H1 (cell line): ENCODE measurements at regions not wholly inside any gene's neighbourhood (a gene's known extent, or its start where the extent isn't known, plus 50 kb on each side); places are given as distances from the start of the nearest gene placed in this dataset.

Source experiments
- CTCF ChIA-PET: fragments of 300-600 bp; sonication (Branson Sonifier 250); formaldehyde crosslinking; loops from one replicate; lab custom pipeline; 2021; ENCODE audit not compliant: partially characterized antibody; lab: Charles Lee
- POLR2A ChIA-PET: fragments of 300-600 bp; sonication (Branson Sonifier 250); formaldehyde crosslinking; loops from one replicate; lab custom pipeline; 2021; ENCODE audit warnings: inconsistent platforms; ENCODE audit not compliant: partially characterized antibody; lab: Charles Lee
- DNase-seq, 2 experiments: peaks; one replicate each; pipeline versions ENCODE4 v3.0.0 to v3.0.0-alpha.2; 2010 to 2022; ENCODE audit warnings: low spot score in 2 of 2, low read depth in 1 of 2, mixed read lengths in 1 of 2
- FAIRE-seq: peaks from 2 replicates; lab custom pipeline; 2011; peaks lifted over from hg19 to GRCh38; lab: Jason Lieb, UNC
- H2AFZ ChIP-seq: 2 replicates; pipeline ENCODE4 v1.8.1; 2012; ENCODE audit warnings: low read length, inconsistent platforms
- H2AK5ac ChIP-seq: 2 replicates; pipeline ENCODE4 v1.6.1; 2013; ENCODE audit warnings: low read depth, low read length
- H2BK120ac ChIP-seq: replicated peaks from 2 replicates; pipeline ENCODE3; 2013; ENCODE audit warnings: low read depth, low read length, inconsistent platforms
- H2BK12ac ChIP-seq: 2 replicates; pipeline ENCODE4 v1.6.1; 2013; ENCODE audit warnings: low read depth, low read length
- H2BK15ac ChIP-seq: 2 replicates; pipeline ENCODE4 v1.6.1; 2013; ENCODE audit warnings: low read length
- H2BK20ac ChIP-seq: 2 replicates; pipeline ENCODE4 v1.6.1; 2013; ENCODE audit warnings: low read length
- H2BK5ac ChIP-seq: 2 replicates; pipeline ENCODE4 v1.6.1; 2013; ENCODE audit warnings: low read depth, low read length
- H3K14ac ChIP-seq: 2 replicates; pipeline ENCODE4 v1.6.1; 2013; ENCODE audit warnings: inconsistent platforms; ENCODE audit not compliant: insufficient read length
- H3K18ac ChIP-seq: 2 replicates; pipeline ENCODE4 v1.6.1; 2013; ENCODE audit warnings: low read length; ENCODE audit errors: extremely low read depth
- H3K23ac ChIP-seq: 2 replicates; pipeline ENCODE4 v1.6.1; 2013; ENCODE audit warnings: inconsistent platforms; ENCODE audit not compliant: insufficient read length
- H3K23me2 ChIP-seq: 2 replicates; pipeline ENCODE4 v1.6.1; 2013; ENCODE audit warnings: low read depth, low read length
- H3K27ac ChIP-seq: 2 replicates; pipeline ENCODE4 v1.6.1; 2011; ENCODE audit warnings: low read depth, low read length, inconsistent platforms
- H3K27me3 ChIP-seq, 4 experiments: replicated peaks in 1 of 4; 1 replicate in 1 of 4; 2 replicates in 3 of 4; pipeline versions ENCODE4 v1.6.1 to v1.8.1; 2011 to 2013; ENCODE audit warnings: low read length in 3 of 4, mild to moderate bottlenecking in 3 of 4, inconsistent platforms in 2 of 4, mixed read lengths in 2 of 4, moderate library complexity in 1 of 4; ENCODE audit not compliant: control insufficient read depth in 3 of 4, insufficient read depth in 3 of 4; ENCODE audit errors: extremely low read depth in 1 of 4
- H3K36me3 ChIP-seq, 4 experiments: 2 replicates each; pipeline versions ENCODE4 v1.6.1 to v1.8.1; 2011 to 2013; ENCODE audit warnings: mild to moderate bottlenecking in 4 of 4, low read length in 3 of 4, moderate library complexity in 2 of 4, control low read depth in 1 of 4, inconsistent platforms in 1 of 4; ENCODE audit not compliant: insufficient read depth in 4 of 4, control insufficient read depth in 2 of 4
- H3K4ac ChIP-seq: replicated peaks from 2 replicates; pipeline ENCODE3; 2013; ENCODE audit warnings: low read length, low read depth, mixed read lengths, inconsistent platforms; ENCODE audit not compliant: insufficient read length
- H3K4me1 ChIP-seq, 4 experiments: replicated peaks in 1 of 4; 1 replicate in 1 of 4; 2 replicates in 3 of 4; pipeline versions ENCODE4 v1.6.1 to v1.8.1; 2011 to 2013; ENCODE audit warnings: low read length in 3 of 4, inconsistent platforms in 2 of 4, mixed read lengths in 1 of 4; ENCODE audit not compliant: insufficient read depth in 4 of 4, control insufficient read depth in 3 of 4
- H3K4me2 ChIP-seq, 2 experiments: 2 replicates each; pipeline versions ENCODE4 v1.6.1 to v1.8.1; 2011 to 2013; ENCODE audit warnings: low read depth in 2 of 2, low read length in 2 of 2, control low read depth in 1 of 2, inconsistent platforms in 1 of 2, mild to moderate bottlenecking in 1 of 2; ENCODE audit not compliant: insufficient read depth in 1 of 2
- H3K4me3 ChIP-seq, 4 experiments: fragments of 200-600, 300-600 bp in 1 of 4; sonication (generic), shearing (Covaris generic), sonication (Bioruptor Twin) in 1 of 4; 2 replicates each; pipeline versions ENCODE4 v1.5.1 to v1.8.1; 2011 to 2016; ENCODE audit warnings: low read length in 4 of 4, low read depth in 3 of 4, control low read depth in 2 of 4, inconsistent platforms in 2 of 4, mild to moderate bottlenecking in 2 of 4, mixed read lengths in 1 of 4, moderate library complexity in 1 of 4; ENCODE audit not compliant: insufficient read depth in 2 of 4; ENCODE audit errors: extremely low read depth in 1 of 4
- H3K56ac ChIP-seq: replicated peaks from 2 replicates; pipeline ENCODE3; 2013; ENCODE audit warnings: low read depth, mild to moderate bottlenecking, mixed read lengths, low read length, inconsistent platforms; ENCODE audit not compliant: insufficient read length
- H3K79me1 ChIP-seq: 2 replicates; pipeline ENCODE4 v1.6.1; 2013; ENCODE audit warnings: low read depth, low read length, control low read depth
- H3K79me2 ChIP-seq, 2 experiments: 2 replicates each; pipeline versions ENCODE4 v1.6.1 to v1.8.1; 2012 to 2013; ENCODE audit warnings: low read length in 2 of 2, mild to moderate bottlenecking in 2 of 2, inconsistent platforms in 1 of 2; ENCODE audit not compliant: insufficient read depth in 2 of 2, control insufficient read depth in 1 of 2
- H3K9ac ChIP-seq, 4 experiments: replicated peaks in 1 of 4; 1 replicate in 1 of 4; 2 replicates in 3 of 4; pipeline versions ENCODE4 v1.6.1 to v1.8.1; 2011 to 2013; ENCODE audit warnings: low read depth in 3 of 4, low read length in 3 of 4, control low read depth in 2 of 4, mild to moderate bottlenecking in 2 of 4, moderate library complexity in 2 of 4, inconsistent platforms in 1 of 4; ENCODE audit errors: extremely low read depth in 1 of 4
- H3K9me3 ChIP-seq, 2 experiments: 2 replicates each; pipeline versions ENCODE4 v1.6.1 to v1.8.1; 2012 to 2013; ENCODE audit warnings: mild to moderate bottlenecking in 2 of 2, moderate library complexity in 2 of 2, control low read depth in 1 of 2, inconsistent platforms in 1 of 2, low read depth in 1 of 2, low read length in 1 of 2, mixed read lengths in 1 of 2; ENCODE audit not compliant: insufficient read depth in 2 of 2
- H4K20me1 ChIP-seq, 2 experiments: replicated peaks in 1 of 2; 2 replicates each; pipeline versions ENCODE3 to v1.8.1; 2011 to 2013; ENCODE audit warnings: inconsistent platforms in 2 of 2, low read length in 2 of 2, mild to moderate bottlenecking in 1 of 2; ENCODE audit not compliant: insufficient read depth in 2 of 2, control insufficient read depth in 1 of 2
- H4K5ac ChIP-seq: 2 replicates; pipeline ENCODE4 v1.6.1; 2013; ENCODE audit warnings: low read length, low read depth, mixed read lengths, inconsistent platforms; ENCODE audit not compliant: insufficient read length
- H4K8ac ChIP-seq: 2 replicates; pipeline ENCODE4 v1.8.0; 2013; ENCODE audit warnings: mild to moderate bottlenecking, moderate library complexity, low read length, inconsistent platforms; ENCODE audit not compliant: insufficient read depth; ENCODE audit errors: extremely low read depth
- H4K91ac ChIP-seq: replicated peaks from 2 replicates; pipeline ENCODE3; 2013; ENCODE audit warnings: low read length, mixed read lengths, inconsistent platforms; ENCODE audit not compliant: insufficient read length
- CHD2 ChIP-seq: IDR thresholded peaks from 2 replicates; pipeline ENCODE4 v1.6.1; 2012; ENCODE audit warnings: low read length, improper control_type of control experiment
- FOSL1 ChIP-seq: IDR thresholded peaks from 2 replicates; pipeline ENCODE4 v1.6.1; 2011; ENCODE audit warnings: mild to moderate bottlenecking, low read depth, low read length, moderate library complexity; ENCODE audit not compliant: insufficient read depth
- SRF ChIP-seq: IDR thresholded peaks from 2 replicates; pipeline ENCODE4 v1.6.1; 2011; ENCODE audit warnings: mild to moderate bottlenecking, low read depth, low read length, moderate library complexity
- TCF12 ChIP-seq: IDR thresholded peaks from 2 replicates; pipeline ENCODE4 v1.6.1; 2011; ENCODE audit warnings: low read depth, mild to moderate bottlenecking, low read length
- WGBS, 2 experiments: shearing (Covaris generic) in 1 of 2; methylation state at CpG; one replicate each; pipeline versions ENCODE4 v1.1.6 to v1.1.7; 2013 to 2015; ENCODE audit warnings: low lambda C conversion rate in 2 of 2, mixed read lengths in 2 of 2, inconsistent platforms in 1 of 2, low coverage in 1 of 2, missing lambda C conversion rate in 1 of 2; ENCODE audit not compliant: insufficient replicate concordance in 2 of 2, insufficient coverage in 1 of 2, insufficient read length in 1 of 2; ENCODE audit errors: extremely low coverage in 1 of 2, missing lambda C conversion rate in 1 of 2; 5-methylcytosine and 5-hydroxymethylcytosine counted together

GRCh38 chr11:133694701-133695100, 150.6 kb downstream of the SPATA19 start:
- Histone ChIP-seq H3K4me2 (no peak overlapping the region), H3K27me3 (no peaks in the 10 kb centered on the region), H3K4ac (no peak overlapping the region), H2BK120ac (no peak overlapping the region), H2AK5ac (no peak overlapping the region), H3K79me1 (no peaks in the 10 kb centered on the region), H2BK20ac (no peak overlapping the region), H3K79me2 (no peaks in the 10 kb centered on the region), H2AFZ (no peak overlapping the region), H4K20me1 (no peaks in the 10 kb centered on the region), H2BK15ac (no peak overlapping the region), H3K36me3 (no peaks in the 10 kb centered on the region), H3K18ac (no peak overlapping the region), H4K91ac (no peak overlapping the region), H2BK5ac (no peak overlapping the region), H3K4me1 (no peaks in the 10 kb centered on the region), H3K4me3 (no peak overlapping the region), H3K9me3 (0 out of 4 replicates have a peak, but pooled peaks cover 0 to 2% of the 10 kb centered on the region in 2 experiments), H2BK12ac (no peak overlapping the region), H3K27ac (no peak overlapping the region), H4K5ac (no peak overlapping the region), H3K56ac (no peak overlapping the region), H4K8ac (no peak overlapping the region), H3K14ac (no peak overlapping the region), H3K23ac (no peak overlapping the region), H3K9ac (no peak overlapping the region), H3K23me2 (no peaks in the 10 kb centered on the region)
- CTCF ChIA-PET = interaction anchor here (0.9 to 1.7 kb wide), 3 partner anchors 11 to 118 kb away, joined by 3 to 5 read pairs (median 4); no protein-coding TSS in a partner anchor
- WGBS, 2 experiments = 97% methylated on average over 3 of the region's 3 CpGs; no CpG with 5 or more reads in 1 of the 2 experiments
- FAIRE-seq (no peak), DNase-seq (no peak)
- POLR2A ChIA-PET = interaction anchor here (0.9 kb wide), 1 partner anchor 9 kb away, joined by 3 read pairs; no protein-coding TSS in a partner anchor
- TF ChIP-seq CHD2 (no peak), FOSL1 (no peak), SRF (no peak), TCF12 (no peak)
